WERI-Rb-1 (cell line): ENCODE measurements at regions not wholly inside any gene's neighbourhood (a gene's known extent, or its start where the extent isn't known, plus 50 kb on each side); places are given as distances from the start of the nearest gene placed in this dataset.

Source experiments
- DNase-seq: peaks from one replicate; pipeline ENCODE4 v3.0.0-alpha.2; 2020
- H3K27ac ChIP-seq: fragments of 250-450 bp; sonication (Bioruptor Pico); 2 replicates; pipeline ENCODE4 v1.5.1; 2020; ENCODE audit warnings: mild to moderate bottlenecking, moderate library complexity
- H3K27me3 ChIP-seq: fragments of 250-450 bp; sonication (Bioruptor Pico); 2 replicates; pipeline ENCODE4 v1.5.1; 2021; ENCODE audit warnings: mild to moderate bottlenecking, low read depth, moderate library complexity; ENCODE audit not compliant: insufficient read depth, severe bottlenecking
- H3K36me3 ChIP-seq: fragments of 250-450 bp; sonication (Bioruptor Pico); 2 replicates; pipeline ENCODE4 v1.5.1; 2020; ENCODE audit warnings: mild to moderate bottlenecking, moderate library complexity
- H3K4me3 ChIP-seq: 2 replicates; pipeline ENCODE4 v1.5.1; 2011; ENCODE audit warnings: low read depth, mild to moderate bottlenecking, control low read depth, low read length
- H3K9me3 ChIP-seq: fragments of 250-450 bp; sonication (Bioruptor Pico); 2 replicates; pipeline ENCODE4 v1.5.1; 2021; ENCODE audit warnings: mild to moderate bottlenecking, moderate library complexity; ENCODE audit not compliant: severe bottlenecking
- CTCF ChIP-seq: IDR thresholded peaks from 2 replicates; pipeline ENCODE4 v1.5.1; 2011; ENCODE audit warnings: low read depth, mild to moderate bottlenecking, control low read depth, inconsistent platforms, low read length

DNA sequence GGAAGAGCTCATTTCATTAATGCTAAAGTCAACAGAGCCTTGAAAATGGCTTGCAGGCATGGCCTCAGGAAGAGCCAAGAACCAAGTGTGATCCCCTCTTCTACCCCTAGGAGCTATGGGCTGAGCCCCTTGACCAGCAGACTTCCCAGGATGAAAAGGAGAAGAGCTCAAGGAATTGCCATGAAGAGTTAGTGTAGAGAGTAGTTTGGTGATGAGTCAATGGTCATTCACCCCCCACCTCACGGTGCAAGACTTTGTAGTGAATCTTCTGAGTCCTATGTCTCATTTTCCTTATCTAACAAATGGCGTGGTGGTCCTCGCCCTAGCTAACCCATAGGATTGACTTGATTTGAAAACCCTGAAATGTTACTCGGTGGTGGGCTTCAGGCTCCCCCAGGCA is 422.4 kb upstream of the CADM1 start:
- no peak for TF ChIP-seq CTCF
- no peak for DNase-seq
- Histone ChIP-seq H3K4me3 (no peak overlapping the region), H3K9me3 (no peaks in the 10 kb centered on the region), H3K36me3 (no peaks in the 10 kb centered on the region), H3K27ac (no peak overlapping the region), H3K27me3 (no peaks in the 10 kb centered on the region)

- Histone ChIP-seq H3K27me3 (no peaks in the 10 kb centered on the region), H3K4me3 (no peak overlapping the region), H3K27ac (no peak overlapping the region), H3K9me3 (no peaks in the 10 kb centered on the region), H3K36me3 (no peaks in the 10 kb centered on the region)
- DNase-seq, result no peak
- TF ChIP-seq CTCF, result no peak
Observed at GRCh38 chr11:115926138-115926537, 421.9 kb upstream of the CADM1 start.

DNA sequence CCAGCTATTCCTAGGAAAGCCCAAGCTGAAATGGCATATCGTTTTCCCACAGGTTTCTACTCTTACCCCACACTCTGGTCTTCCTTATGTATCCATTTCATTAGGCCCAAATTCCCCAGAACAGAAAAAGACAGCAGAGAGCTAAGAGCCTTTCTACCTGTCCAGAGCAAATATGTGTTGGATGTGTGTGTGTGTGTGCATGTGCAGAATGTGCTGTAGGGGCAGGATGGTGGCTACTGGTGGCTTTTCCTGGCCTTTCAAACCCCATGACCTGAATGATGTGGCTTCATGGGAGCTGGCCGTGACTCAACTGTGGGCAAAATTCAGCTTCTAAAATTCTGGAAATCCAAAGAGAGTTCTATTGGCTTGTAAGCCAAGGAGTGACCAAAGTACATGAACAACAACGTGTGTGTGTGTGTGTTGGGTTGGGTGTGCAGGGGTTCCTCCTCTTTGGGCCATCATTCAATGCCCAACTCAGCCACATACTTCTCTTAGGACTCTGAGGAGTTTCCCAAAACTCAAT is 421.4 kb upstream of the CADM1 start:
- TF ChIP-seq CTCF, result no peak
- Histone ChIP-seq H3K27me3 (no peaks in the 10 kb centered on the region), H3K27ac (no peak overlapping the region), H3K4me3 (no peak overlapping the region), H3K9me3 (no peaks in the 10 kb centered on the region), H3K36me3 (no peaks in the 10 kb centered on the region)
- DNase-seq, result no peak

- no peak for TF ChIP-seq CTCF
- H3K36me3 ChIP-seq, result no peaks in the 10 kb centered on the region
- no peak overlapping the region for H3K27ac ChIP-seq
- no peaks in the 10 kb centered on the region for H3K27me3 ChIP-seq
- DNase-seq, result no peak
- H3K9me3 ChIP-seq, result no peaks in the 10 kb centered on the region
- no peak overlapping the region for H3K4me3 ChIP-seq
Observed at GRCh38 chr11:115924744-115925567, 420.7 kb upstream of the CADM1 start.

DNA sequence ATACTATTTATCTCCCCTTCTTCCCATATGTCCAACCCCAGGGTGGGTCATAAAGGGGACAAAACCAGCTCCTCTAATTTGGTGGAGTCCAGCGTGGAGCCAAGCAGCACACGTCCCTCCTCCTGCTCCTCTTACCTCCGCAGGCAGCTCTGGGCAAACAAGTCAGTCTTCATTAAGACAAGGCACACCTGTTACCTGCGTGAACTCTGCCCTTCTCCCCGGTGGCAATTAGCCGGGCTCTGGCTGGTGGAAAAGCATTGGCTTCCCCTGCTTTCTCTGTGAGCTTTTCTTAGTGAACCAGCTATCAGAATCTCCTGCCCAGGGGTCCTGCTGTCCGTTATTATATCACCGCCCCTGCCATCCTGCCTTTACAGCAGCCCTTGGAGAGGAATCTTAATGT is 418.7 kb upstream of the CADM1 start:
- Histone ChIP-seq H3K27ac (no peak overlapping the region), H3K9me3 (no peaks in the 10 kb centered on the region), H3K27me3 (no peaks in the 10 kb centered on the region), H3K4me3 (no peak overlapping the region), H3K36me3 (no peaks in the 10 kb centered on the region)
- no peak for TF ChIP-seq CTCF
- no peak for DNase-seq
